Peyer's patch (tissue), 4 donors: ENCODE measurements at regions not wholly inside any gene's neighbourhood (a gene's known extent, or its start where the extent isn't known, plus 50 kb on each side); places are given as distances from the start of the nearest gene placed in this dataset.

Experiments used
- DNase-seq, 3 donors: peaks; one replicate each; pipeline ENCODE4 v3.0.0-alpha.2; 2017 to 2019
- H3K27ac ChIP-seq, 4 donors: fragments of 200-600 bp; sonication (generic); one replicate each; pipeline ENCODE4 v1.5.1; 2016 to 2019
- H3K27me3 ChIP-seq, 2 donors: fragments of 200-600 bp; sonication (generic); one replicate each; pipeline ENCODE4 v1.5.1; 2019
- H3K36me3 ChIP-seq, 3 donors: fragments of 200-600 bp; sonication (generic); one replicate each; pipeline ENCODE4 v1.5.1; 2016 to 2019
- H3K4me1 ChIP-seq, 4 donors: fragments of 200-600 bp; sonication (generic); one replicate each; pipeline ENCODE4 v1.5.1; 2016 to 2019
- H3K4me3 ChIP-seq, 4 donors: fragments of 200-600 bp; sonication (generic); 1 replicate in 3 of 4; 2 replicates in 1 of 4; pipeline ENCODE4 v1.5.1; 2016 to 2019; ENCODE audit warnings: mild to moderate bottlenecking in 1 of 4
- H3K9me3 ChIP-seq, 4 donors: fragments of 200-600 bp; sonication (generic); one replicate each; pipeline ENCODE4 v1.5.1; 2016 to 2019; ENCODE audit warnings: mild to moderate bottlenecking in 1 of 4
- CTCF ChIP-seq, 6 experiments: fragments of 450-650 bp in 4 of 6; fragments of 200-600 bp in 2 of 6; sonication (generic) in 1 of 6; IDR thresholded peaks; one replicate each; pipeline ENCODE4 v1.5.1; 2017 to 2019; ENCODE audit warnings: antibody characterized with exemption in 6 of 6, mild to moderate bottlenecking in 3 of 6, moderate library complexity in 1 of 6
- POLR2A ChIP-seq, 2 donors: fragments of 450-650 bp; IDR thresholded peaks; one replicate each; pipeline ENCODE4 v1.5.1; 2017; ENCODE audit warnings: antibody characterized with exemption in 2 of 2, mild to moderate bottlenecking in 2 of 2, moderate library complexity in 2 of 2

DNA sequence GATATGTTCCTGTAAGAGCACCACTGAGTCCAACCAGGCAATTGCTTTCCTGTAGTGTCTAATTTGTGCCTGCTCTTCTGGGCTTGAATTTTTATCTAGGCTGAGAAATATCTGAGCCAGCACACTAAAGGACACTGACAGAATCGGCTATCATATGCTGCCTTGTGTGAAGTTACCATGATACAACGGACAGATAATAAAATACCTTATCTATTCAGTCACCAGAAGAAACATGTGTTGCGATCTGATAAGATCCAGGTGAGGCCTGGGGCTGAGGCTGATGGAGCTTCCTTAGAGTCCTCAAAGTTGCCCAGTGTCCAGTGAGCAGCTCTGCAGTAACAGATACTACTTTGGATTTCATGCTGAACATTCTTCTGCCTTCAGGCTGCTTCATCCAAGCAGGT is 111.8 kb downstream of the ZNF518B start:
- Histone ChIP-seq H3K9me3 (no peaks in the 10 kb centered on the region), H3K4me3 (no peak overlapping the region), H3K4me1 (no peaks in the 10 kb centered on the region), H3K27me3 (no peaks in the 10 kb centered on the region), H3K36me3 (no peaks in the 10 kb centered on the region), H3K27ac (no peak overlapping the region)
- no peak for DNase-seq
- TF ChIP-seq POLR2A (IDR thresholded peaks at IDR 0.05), result no peak
- TF ChIP-seq CTCF (IDR thresholded peaks at IDR 0.05), result no peak

- no peak overlapping the region for H3K27ac ChIP-seq
- no peak for TF ChIP-seq CTCF (IDR thresholded peaks at IDR 0.05)
- no peak for TF ChIP-seq POLR2A (IDR thresholded peaks at IDR 0.05)
- H3K27me3 ChIP-seq, result no peaks in the 10 kb centered on the region
- H3K36me3 ChIP-seq, result no peaks in the 10 kb centered on the region
- no peak for DNase-seq
- no peaks in the 10 kb centered on the region for H3K4me1 ChIP-seq
- no peaks in the 10 kb centered on the region for H3K9me3 ChIP-seq
- H3K4me3 ChIP-seq, result no peak overlapping the region
Observed at GRCh38 chr4:10344824-10345223, 112.4 kb downstream of the ZNF518B start.

DNA sequence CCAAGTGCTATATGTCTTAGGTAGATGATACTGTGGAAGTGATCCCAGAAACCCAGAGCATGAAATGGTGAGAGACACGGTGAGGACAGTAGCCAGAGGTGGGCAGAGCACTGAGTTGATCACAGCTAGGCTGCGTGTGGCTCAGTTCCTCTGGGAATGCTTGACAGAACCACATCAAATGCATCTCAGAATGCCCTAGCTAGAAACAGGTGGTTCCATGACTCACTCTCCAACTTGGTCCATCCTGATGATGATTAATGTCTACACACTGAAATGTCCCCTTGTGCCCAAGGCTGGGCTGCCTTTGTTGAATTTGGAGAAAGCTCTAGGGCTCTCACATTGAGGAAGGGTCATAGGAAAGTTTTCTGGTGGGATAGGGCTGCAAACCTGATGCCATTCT is 113.6 kb downstream of the ZNF518B start:
- no peak for TF ChIP-seq CTCF (IDR thresholded peaks at IDR 0.05)
- TF ChIP-seq POLR2A (IDR thresholded peaks at IDR 0.05), result no peak
- no peaks in the 10 kb centered on the region for H3K27me3 ChIP-seq
- H3K27ac ChIP-seq, result no peak overlapping the region
- no peaks in the 10 kb centered on the region for H3K9me3 ChIP-seq
- no peaks in the 10 kb centered on the region for H3K4me1 ChIP-seq
- H3K36me3 ChIP-seq, result no peaks in the 10 kb centered on the region
- no peak for DNase-seq
- H3K4me3 ChIP-seq, result no peak overlapping the region

DNA sequence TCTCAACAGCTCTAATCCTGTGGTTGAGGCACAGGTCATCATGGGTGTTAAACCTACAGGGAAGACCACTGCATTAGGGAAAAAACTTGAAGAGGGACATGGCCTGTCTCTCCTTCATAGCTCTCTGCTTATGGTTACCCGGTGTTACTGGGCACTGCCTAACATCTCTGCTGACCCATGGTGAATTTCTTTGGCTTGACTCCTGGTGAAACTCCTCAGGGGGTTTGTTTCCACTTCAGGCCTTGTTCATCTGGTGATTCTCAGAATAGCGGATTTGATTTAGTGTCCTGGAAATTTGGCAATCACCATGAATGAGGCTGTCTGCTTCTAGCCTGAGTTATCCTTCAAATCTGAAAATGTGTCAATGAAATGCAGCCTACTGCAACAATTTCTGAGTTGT is 114.4 kb downstream of the ZNF518B start:
- TF ChIP-seq CTCF (IDR thresholded peaks at IDR 0.05) (no peak), POLR2A (IDR thresholded peaks at IDR 0.05) (no peak)
- DNase-seq, result no peak
- no peaks in the 10 kb centered on the region for H3K27me3 ChIP-seq

DNA sequence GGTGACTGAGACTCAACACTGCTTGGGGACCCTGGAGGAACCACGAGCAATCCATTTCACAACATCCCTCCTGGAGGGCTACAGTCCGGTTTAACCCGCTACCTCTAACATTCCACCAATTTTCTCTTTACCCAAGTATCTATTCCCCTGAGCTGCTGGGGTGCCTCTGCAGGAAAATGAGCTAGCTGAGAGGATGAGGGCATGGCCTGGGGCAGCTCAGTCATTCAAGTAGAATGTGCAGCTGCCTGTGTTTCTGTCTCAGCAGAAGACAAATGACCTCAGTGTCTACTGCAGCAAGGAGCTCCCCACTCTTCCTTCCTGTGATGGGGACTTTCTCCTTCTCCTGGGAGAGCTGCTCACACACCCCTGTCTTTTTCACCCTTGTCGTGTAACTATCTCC is 120.8 kb downstream of the ZNF518B start:
- Histone ChIP-seq H3K9me3 (no peaks in the 10 kb centered on the region), H3K4me3 (no peak overlapping the region), H3K4me1 (no peaks in the 10 kb centered on the region), H3K27ac (no peak overlapping the region), H3K27me3 (no peaks in the 10 kb centered on the region), H3K36me3 (no peaks in the 10 kb centered on the region)
- DNase-seq, result no peak
- no peak for TF ChIP-seq CTCF (IDR thresholded peaks at IDR 0.05)
- no peak for TF ChIP-seq POLR2A (IDR thresholded peaks at IDR 0.05)

More for the DNA sequence above, 114.4 kb downstream of the ZNF518B start:
- Histone ChIP-seq H3K9me3 (no peaks in the 10 kb centered on the region), H3K36me3 (no peaks in the 10 kb centered on the region), H3K4me1 (no peaks in the 10 kb centered on the region), H3K4me3 (no peak overlapping the region), H3K27ac (no peak overlapping the region)

DNA sequence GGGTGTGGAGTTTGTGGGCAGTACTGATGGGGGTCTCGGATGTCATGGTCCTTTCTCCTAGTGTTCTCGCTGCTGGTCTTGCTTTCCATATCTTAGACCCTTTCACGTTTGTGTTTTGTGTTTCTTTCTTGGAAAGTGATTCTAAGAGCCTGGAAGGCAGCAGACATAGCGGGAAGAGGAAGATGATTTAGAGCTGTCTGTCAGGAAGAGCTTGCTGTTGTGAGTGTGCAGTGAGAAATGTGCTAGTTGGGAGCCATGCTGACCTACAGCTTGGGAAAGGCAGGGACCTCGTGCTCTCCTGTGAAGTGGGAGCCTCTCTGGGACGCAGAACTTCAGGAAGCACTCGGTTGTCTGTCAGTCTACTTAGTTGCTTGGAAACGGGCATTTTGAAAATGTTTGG is 122.2 kb downstream of the ZNF518B start:
- Histone ChIP-seq H3K9me3 (no peaks in the 10 kb centered on the region), H3K27me3 (no peaks in the 10 kb centered on the region), H3K4me3 (no peak overlapping the region), H3K27ac (no peak overlapping the region), H3K36me3 (no peaks in the 10 kb centered on the region), H3K4me1 (no peaks in the 10 kb centered on the region)
- DNase-seq, result no peak
- TF ChIP-seq POLR2A (IDR thresholded peaks at IDR 0.05) (no peak), CTCF (IDR thresholded peaks at IDR 0.05) (no peak)
